ENCODE measurements at regions not wholly inside any gene's neighbourhood (a gene's known extent, or its start where the extent isn't known, plus 50 kb on each side); places are given as distances from the start of the nearest gene placed in this dataset.
"Not testable (repeated sequence)": the region's sequence is repeated elsewhere in the genome, so short reads cannot be mapped to it uniquely, and the experiment has no call there.

DNA sequence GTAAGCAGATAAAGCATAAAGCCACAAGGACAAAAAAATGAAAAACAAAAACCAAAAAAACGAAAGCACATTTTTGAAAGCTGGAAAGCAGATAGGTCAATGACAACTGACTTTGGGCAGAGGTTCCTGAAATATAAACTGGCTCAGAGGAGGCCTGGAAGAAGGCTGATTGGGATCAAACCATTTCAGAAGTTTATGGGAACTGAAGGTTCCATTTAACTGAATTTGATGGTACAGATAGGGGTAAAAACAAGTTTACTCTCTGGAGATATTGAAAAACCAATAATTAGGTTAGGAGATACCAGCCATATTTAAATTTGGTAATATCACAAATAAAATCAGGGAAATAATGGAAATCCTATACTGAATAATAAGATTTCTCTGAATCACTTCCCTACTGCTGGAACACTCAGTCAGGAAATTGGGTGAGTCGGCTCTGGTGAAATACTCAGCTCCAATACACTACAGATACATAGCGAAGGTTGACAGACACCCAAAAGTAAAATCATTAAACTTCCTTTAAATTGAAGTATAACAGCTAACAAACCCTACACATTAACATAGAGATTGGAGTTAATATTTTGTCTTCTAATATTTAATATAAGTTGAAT lies 1584.3 kb downstream of the STIM2 start:
- Mint-ChIP-seq H3K27me3 (ENCODE audit: insufficient read depth) (no peaks in the 10 kb centered on the region), H3K27ac (no peak overlapping the region), H3K4me3 (no peak overlapping the region), H3K4me1 (ENCODE audit: low read depth) (no peaks in the 10 kb centered on the region), H3K36me3 (ENCODE audit: low read depth) (no peaks in the 10 kb centered on the region), H3K9me3 (peaks cover 12% of the 10 kb centered on the region)
- intact Hi-C loops (cut with micrococcal nuclease) = no loop called here
- no peak for DNase-seq (ENCODE audit: low spot score)

DNA sequence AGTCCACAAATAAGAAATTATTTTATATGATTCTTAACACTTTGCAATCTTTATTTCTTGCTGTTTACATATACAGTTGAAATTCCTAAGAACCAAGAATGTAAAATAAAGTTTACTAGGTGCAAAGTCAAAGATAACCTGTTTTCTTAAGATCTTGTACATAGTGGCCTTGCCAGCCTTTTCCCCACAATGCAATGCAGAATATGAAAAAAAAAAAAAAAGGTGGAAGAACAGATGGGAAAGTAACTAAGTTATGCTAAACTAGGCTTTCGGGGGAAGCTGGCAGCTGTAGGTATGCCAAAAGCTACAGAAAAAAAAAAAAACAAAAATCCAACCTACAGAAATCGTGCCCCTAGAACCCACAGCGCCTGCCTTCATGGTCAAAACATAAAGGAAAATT lies 1588.4 kb downstream of the STIM2 start:
- Mint-ChIP-seq H3K9me3 (peaks cover 5% of the 10 kb centered on the region), H3K27me3 (ENCODE audit: insufficient read depth) (no peaks in the 10 kb centered on the region), H3K4me3 (no peak overlapping the region), H3K4me1 (ENCODE audit: low read depth) (no peaks in the 10 kb centered on the region), H3K27ac (no peak overlapping the region), H3K36me3 (ENCODE audit: low read depth) (no peaks in the 10 kb centered on the region)
- intact Hi-C loops (cut with micrococcal nuclease) = no loop called here
- no peak for DNase-seq (ENCODE audit: low spot score)

DNA sequence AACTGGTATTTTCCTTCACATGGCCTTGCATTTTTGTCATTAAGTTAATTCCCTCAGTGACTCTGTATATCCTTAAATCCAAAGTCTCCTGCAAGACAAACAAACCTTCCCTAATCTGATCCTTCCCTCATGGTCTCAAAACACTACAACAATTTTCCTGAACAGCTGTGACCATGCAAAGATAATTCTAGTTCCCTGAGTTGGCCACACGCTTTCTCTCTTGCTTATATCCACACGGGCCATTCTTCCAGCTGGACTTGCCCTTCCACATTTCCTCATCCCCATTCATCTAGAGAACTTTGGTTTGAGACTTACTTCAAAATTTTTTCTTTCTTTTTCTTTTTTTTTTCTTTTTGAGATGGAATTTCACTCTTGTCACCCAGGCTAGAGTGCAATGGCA lies 1590.7 kb downstream of the STIM2 start:
- Mint-ChIP-seq H3K4me3 (no peak overlapping the region), H3K27me3 (ENCODE audit: insufficient read depth) (no peaks in the 10 kb centered on the region), H3K9me3 (peaks cover 19% of the 10 kb centered on the region), H3K36me3 (ENCODE audit: low read depth) (no peaks in the 10 kb centered on the region), H3K4me1 (ENCODE audit: low read depth) (no peaks in the 10 kb centered on the region), H3K27ac (no peak overlapping the region)
- intact Hi-C loops (cut with micrococcal nuclease) = no loop called here
- DNase-seq (ENCODE audit: low spot score) = no peak

DNA sequence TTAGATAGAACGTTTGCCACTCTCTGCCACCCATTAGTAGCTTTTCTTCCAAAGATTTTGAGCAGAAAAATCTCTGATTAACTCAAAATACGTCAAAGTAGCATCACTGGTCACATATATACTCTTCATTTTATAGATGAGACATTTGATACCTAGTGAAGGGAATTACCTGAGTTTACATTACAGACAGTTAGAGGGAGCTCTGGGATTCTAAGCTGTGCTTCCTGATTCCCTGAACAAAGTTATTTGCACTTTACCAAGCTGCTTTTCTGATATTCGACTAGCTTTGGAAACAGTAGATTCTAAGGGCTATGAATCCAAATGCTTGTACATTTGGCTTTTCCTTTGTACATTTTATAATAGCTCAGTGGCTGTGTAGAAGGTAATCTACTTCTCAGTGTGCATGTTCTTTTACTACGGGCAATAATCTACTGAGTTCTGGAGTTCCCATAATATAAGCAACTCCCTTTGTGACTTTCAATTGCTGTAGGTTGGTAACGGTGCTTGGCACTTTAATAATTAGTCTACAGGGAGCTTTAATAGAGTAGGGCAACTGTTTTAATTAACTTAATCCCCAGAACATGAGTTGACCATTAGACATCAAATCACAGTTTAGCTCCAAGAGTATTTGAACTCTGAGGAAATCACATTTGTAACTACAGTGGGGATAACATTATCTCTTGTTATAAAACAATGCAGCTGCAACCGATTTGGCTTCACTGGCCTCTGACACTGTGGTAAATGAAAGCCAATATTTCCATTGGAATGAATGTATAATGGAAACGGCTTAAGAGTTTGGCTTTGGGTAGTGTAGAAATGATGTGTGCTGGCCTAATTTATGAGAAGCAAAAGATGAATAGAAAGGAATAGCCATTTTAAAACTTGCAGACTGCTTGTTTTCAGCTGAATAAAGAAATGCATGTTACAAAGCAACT lies 1602.4 kb downstream of the STIM2 start:
- no peak overlapping the region for H3K27ac Mint-ChIP-seq
- DNase-seq (ENCODE audit: low spot score) = no peak
- intact Hi-C loops (cut with micrococcal nuclease) = no loop called here
- no peak overlapping the region for H3K4me3 Mint-ChIP-seq
- H3K9me3 Mint-ChIP-seq = no peaks in the 10 kb centered on the region
- H3K27me3 Mint-ChIP-seq (ENCODE audit: insufficient read depth) = no peaks in the 10 kb centered on the region
- H3K36me3 Mint-ChIP-seq (ENCODE audit: low read depth) = no peaks in the 10 kb centered on the region
- H3K4me1 Mint-ChIP-seq (ENCODE audit: low read depth) = no peaks in the 10 kb centered on the region

DNA sequence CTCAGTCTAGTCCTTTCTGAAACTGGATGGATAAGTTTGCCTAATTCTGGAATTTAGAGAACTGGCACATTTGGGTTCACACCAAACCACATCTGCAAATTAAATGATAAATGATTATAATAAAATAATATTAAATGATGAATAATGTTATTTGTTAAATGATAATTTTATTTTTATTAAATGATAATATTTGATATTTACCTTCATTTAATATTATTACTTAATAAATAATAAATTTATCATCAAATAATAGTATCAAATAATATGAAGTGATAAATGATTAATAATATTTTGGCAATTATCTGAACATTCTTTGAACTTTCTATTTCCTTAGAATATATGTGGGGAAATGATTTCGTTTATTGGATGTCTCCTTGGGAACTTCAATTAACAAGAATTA lies 1604.2 kb downstream of the STIM2 start:
- no peaks in the 10 kb centered on the region for H3K36me3 Mint-ChIP-seq (ENCODE audit: low read depth)
- intact Hi-C loops (cut with micrococcal nuclease) = no loop called here
- H3K4me1 Mint-ChIP-seq (ENCODE audit: low read depth) = no peaks in the 10 kb centered on the region
- no peaks in the 10 kb centered on the region for H3K9me3 Mint-ChIP-seq
- no peak for DNase-seq (ENCODE audit: low spot score)
- no peak overlapping the region for H3K27ac Mint-ChIP-seq
- H3K27me3 Mint-ChIP-seq (ENCODE audit: insufficient read depth) = no peaks in the 10 kb centered on the region
- no peak overlapping the region for H3K4me3 Mint-ChIP-seq

DNA sequence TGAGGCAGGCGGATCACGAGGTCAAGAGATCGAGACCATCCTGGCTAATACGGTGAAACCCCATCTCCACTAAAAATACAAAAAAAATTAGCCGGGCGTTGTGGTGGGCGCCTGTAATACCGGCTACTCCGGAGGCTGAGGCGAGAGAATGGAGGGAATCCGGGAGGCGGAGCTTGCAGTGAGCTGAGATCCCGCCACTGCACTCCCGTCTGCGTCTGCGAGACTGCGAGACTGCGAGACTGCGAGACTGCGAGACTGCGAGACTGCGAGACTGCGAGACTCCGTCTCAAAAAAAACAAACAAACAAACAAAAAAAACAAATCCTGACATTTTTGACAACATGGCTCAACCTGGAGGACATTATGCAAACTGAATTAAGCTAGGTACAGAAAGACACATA lies 1606.2 kb downstream of the STIM2 start:
- DNase-seq (ENCODE audit: low spot score); H3K27me3 Mint-ChIP-seq (ENCODE audit: insufficient read depth); intact Hi-C loops (cut with micrococcal nuclease); H3K9me3 Mint-ChIP-seq; H3K27ac Mint-ChIP-seq; H3K36me3 Mint-ChIP-seq (ENCODE audit: low read depth); H3K4me3 Mint-ChIP-seq; H3K4me1 Mint-ChIP-seq (ENCODE audit: low read depth): not testable (repeated sequence)

DNA sequence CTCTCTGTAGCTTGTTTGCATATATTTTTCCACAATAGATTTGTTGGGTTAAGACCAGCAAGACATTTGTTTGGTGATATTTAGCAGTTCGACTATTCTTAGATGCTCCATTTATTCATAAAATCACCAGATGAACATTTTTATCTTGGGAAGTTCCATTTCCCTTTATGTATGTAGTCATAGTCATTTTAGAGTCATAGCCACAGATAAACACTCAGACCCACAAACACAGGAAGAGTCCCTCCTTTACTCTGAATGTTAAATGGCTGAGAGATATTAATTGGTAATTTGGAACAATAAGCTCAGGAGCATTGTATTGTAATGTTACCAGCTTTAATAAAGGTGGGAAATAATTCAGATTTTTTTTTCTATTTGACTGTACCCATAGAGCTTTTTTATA lies 1608.7 kb downstream of the STIM2 start:
- no peaks in the 10 kb centered on the region for H3K9me3 Mint-ChIP-seq
- no peak overlapping the region for H3K27ac Mint-ChIP-seq
- H3K27me3 Mint-ChIP-seq (ENCODE audit: insufficient read depth) = no peaks in the 10 kb centered on the region
- no peaks in the 10 kb centered on the region for H3K4me1 Mint-ChIP-seq (ENCODE audit: low read depth)
- intact Hi-C loops (cut with micrococcal nuclease) = no loop called here
- DNase-seq (ENCODE audit: low spot score) = no peak
- H3K4me3 Mint-ChIP-seq = no peak overlapping the region
- H3K36me3 Mint-ChIP-seq (ENCODE audit: low read depth) = no peaks in the 10 kb centered on the region

DNA sequence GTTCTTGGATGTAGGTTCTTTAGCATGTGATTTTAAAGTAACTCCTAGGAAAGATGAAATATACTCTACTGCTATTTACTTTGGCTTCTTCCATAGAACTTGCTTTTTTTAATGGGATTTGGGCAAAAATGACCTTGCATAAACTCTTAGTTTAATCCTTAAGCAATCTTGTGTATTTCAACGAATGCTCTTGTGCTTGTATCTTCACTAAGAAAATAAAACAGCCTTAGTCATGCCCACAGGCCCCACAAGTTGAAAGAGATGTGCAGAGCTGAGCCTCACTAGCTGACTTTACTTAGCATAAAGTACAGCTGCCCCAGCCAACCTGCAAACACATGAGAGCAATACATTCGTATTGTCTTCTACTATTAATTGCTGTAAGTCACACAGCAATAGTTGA lies 1609.2 kb downstream of the STIM2 start:
- H3K27ac Mint-ChIP-seq = no peak overlapping the region
- no peaks in the 10 kb centered on the region for H3K27me3 Mint-ChIP-seq (ENCODE audit: insufficient read depth)
- DNase-seq (ENCODE audit: low spot score) = no peak
- H3K4me3 Mint-ChIP-seq = no peak overlapping the region
- H3K4me1 Mint-ChIP-seq (ENCODE audit: low read depth) = no peaks in the 10 kb centered on the region
- no peaks in the 10 kb centered on the region for H3K36me3 Mint-ChIP-seq (ENCODE audit: low read depth)
- H3K9me3 Mint-ChIP-seq = no peaks in the 10 kb centered on the region
- intact Hi-C loops (cut with micrococcal nuclease) = no loop called here

DNA sequence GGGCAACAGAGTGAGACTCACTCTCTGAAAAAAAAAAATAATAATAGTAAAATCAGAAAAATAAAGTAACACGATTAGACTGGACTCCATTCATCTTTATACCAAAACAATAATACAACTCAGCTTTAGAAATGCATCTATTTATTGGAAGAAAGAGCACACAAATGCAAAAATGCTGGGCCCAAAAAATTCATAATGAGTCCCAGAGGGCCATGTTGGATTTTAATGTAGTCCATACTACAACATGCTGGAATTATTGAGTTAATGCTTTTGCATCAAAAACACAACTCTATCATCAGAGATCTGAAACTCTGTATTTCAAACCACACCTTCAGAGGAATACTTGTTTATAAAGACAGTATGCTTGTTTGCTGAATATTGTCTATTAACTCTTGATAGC lies 1614.7 kb downstream of the STIM2 start:
- intact Hi-C loops (cut with micrococcal nuclease) = no loop called here
- Mint-ChIP-seq H3K9me3 (peaks cover 6% of the 10 kb centered on the region), H3K27ac (no peak overlapping the region), H3K36me3 (ENCODE audit: low read depth) (no peaks in the 10 kb centered on the region), H3K4me3 (no peak overlapping the region), H3K4me1 (ENCODE audit: low read depth) (no peaks in the 10 kb centered on the region), H3K27me3 (ENCODE audit: insufficient read depth) (no peaks in the 10 kb centered on the region)
- DNase-seq (ENCODE audit: low spot score) = no peak

DNA sequence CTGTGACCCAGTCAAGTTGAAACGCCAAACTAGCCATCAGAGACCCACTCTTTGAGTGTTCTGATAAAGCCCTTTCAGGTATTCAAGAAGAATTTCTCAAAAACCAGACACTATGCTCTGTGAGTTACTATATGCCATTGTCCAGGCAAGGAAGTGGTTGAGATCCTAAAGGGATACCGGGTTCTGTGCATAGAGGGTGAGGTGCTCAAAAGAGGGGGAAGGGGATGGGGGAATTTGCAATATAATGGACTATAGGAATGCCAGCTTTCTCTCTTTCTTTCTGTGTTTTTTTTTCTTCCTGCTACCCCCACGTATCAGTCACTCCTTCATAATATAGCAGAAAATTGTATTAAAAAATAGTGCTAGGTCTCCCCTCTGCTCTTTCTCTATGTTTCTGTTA lies 1619.0 kb downstream of the STIM2 start:
- intact Hi-C loops (cut with micrococcal nuclease) = no loop called here
- Mint-ChIP-seq H3K4me3 (no peak overlapping the region), H3K36me3 (ENCODE audit: low read depth) (no peaks in the 10 kb centered on the region), H3K27me3 (ENCODE audit: insufficient read depth) (no peaks in the 10 kb centered on the region), H3K4me1 (ENCODE audit: low read depth) (no peaks in the 10 kb centered on the region), H3K27ac (no peak overlapping the region), H3K9me3 (peaks cover 7% of the 10 kb centered on the region)
- no peak for DNase-seq (ENCODE audit: low spot score)

DNA sequence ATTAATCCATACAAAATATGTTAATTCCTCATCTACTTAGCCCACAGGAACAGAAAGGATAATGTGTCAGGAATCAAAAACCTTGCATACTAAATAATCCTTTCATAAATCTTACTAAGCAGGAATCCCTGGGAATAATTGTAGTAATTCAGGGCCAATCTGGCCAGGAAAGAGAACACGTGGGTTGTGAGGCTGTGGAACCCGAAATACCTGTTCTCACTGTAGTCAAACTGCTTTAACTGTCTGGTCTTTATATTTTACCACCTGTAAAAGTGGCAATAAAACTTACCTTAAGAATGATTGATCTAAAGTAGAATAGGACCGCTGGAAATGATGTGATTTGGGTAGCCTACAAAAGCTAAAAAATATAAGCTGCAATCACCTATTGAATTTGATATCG lies 1620.9 kb downstream of the STIM2 start:
- Mint-ChIP-seq H3K4me3 (no peak overlapping the region), H3K36me3 (ENCODE audit: low read depth) (no peaks in the 10 kb centered on the region)

DNA sequence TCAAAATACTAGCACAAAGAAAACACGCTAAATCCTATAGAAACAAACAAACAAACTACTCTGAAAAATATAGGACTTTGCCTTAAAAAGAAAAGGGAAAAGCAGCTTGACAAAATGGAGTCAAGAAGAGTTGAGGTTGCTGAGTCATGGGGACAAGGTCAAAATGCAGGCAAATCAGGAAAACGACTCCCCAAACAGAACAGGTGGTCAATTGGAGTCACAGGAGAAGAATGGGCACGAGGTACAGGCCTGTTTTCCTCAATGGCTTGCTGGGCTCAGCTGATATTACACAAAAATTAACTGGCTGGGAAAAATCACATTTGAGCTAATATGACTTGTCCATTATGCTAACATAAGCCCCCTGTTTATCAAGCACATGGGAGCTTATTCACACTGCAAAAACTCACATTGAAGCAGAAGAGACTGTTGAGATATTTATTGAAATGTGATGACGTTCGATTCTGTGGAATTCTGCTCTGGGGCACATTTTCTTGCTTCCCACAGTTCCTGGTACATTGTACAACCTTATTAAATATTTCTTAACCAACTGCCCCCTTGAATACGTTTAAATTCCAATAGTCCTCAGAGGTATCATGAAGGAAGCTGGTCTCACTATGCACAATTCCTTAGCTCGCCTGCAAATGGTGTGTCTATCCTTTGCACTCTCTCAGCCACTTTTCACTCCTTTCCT lies 1622.1 kb downstream of the STIM2 start:
- Mint-ChIP-seq H3K27me3 (ENCODE audit: insufficient read depth) (no peaks in the 10 kb centered on the region), H3K4me1 (ENCODE audit: low read depth) (no peaks in the 10 kb centered on the region), H3K4me3 (no peak overlapping the region), H3K27ac (no peak overlapping the region), H3K9me3 (peaks cover 14% of the 10 kb centered on the region), H3K36me3 (ENCODE audit: low read depth) (no peaks in the 10 kb centered on the region)
- no peak for DNase-seq (ENCODE audit: low spot score)
- intact Hi-C loops (cut with micrococcal nuclease) = no loop called here

More for the DNA sequence above, 1620.9 kb downstream of the STIM2 start:
- intact Hi-C loops (cut with micrococcal nuclease) = no loop called here
- H3K27ac Mint-ChIP-seq = no peak overlapping the region
- H3K27me3 Mint-ChIP-seq (ENCODE audit: insufficient read depth) = no peaks in the 10 kb centered on the region
- H3K4me1 Mint-ChIP-seq (ENCODE audit: low read depth) = no peaks in the 10 kb centered on the region
- H3K9me3 Mint-ChIP-seq = peaks cover 7% of the 10 kb centered on the region
- DNase-seq (ENCODE audit: low spot score) = no peak

DNA sequence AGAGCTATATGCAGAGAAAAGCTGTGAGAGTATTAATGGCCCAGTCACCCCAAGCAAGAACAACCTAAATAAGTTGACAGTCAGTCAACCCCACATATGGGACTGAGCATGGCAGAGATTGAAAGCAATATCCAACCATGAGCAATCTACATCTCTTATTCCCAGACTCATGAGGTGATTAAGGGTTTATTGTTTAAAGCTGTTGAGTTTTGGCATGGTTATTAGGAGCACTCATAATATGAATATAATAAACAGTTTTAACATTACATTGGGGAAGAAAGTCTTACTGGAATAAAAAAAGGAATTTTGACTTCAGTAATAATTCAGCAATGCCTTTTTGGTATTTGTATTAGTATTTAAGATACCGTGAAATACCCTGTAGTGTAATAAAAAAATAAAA lies 1627.4 kb downstream of the STIM2 start:
- Mint-ChIP-seq H3K4me3 (no peak overlapping the region), H3K4me1 (ENCODE audit: low read depth) (no peaks in the 10 kb centered on the region), H3K36me3 (ENCODE audit: low read depth) (no peaks in the 10 kb centered on the region), H3K9me3 (peaks cover 7% of the 10 kb centered on the region), H3K27me3 (ENCODE audit: insufficient read depth) (no peaks in the 10 kb centered on the region), H3K27ac (no peak overlapping the region)
- intact Hi-C loops (cut with micrococcal nuclease) = no loop called here
- DNase-seq (ENCODE audit: low spot score) = no peak
